ENCODE measurements at regions not wholly inside any gene's neighbourhood (a gene's known extent, or its start where the extent isn't known, plus 50 kb on each side); places are given as distances from the start of the nearest gene placed in this dataset.

GRCh38 chr12:46938071-46938678 lies 112.4 kb upstream of the SLC38A4 start:
- H3K4me1 ChIP-seq: no peaks in the 10 kb centered on the region
- H3K4me3 ChIP-seq: no peak overlapping the region
- no peak for DNase-seq (ENCODE audit: extremely low spot score)
- H3K9me3 ChIP-seq: no peaks in the 10 kb centered on the region
- no peaks in the 10 kb centered on the region for H3K27me3 ChIP-seq
- intact Hi-C loops (cut with DNase I): loop anchor here (10.0 kb wide), 2 partner anchors 253 to 823 kb away; no protein-coding TSS in a partner anchor
- WGBS: 81% methylated on average over 4 of the region's 4 CpGs
- TF ChIP-seq POLR2A (IDR thresholded peaks at IDR 0.05; ENCODE audit: low read depth) (no peak), EP300 (IDR thresholded peaks at IDR 0.05) (no peak), POLR2AphosphoS5 (IDR thresholded peaks at IDR 0.05) (no peak), CTCF (IDR thresholded peaks at IDR 0.05) (no peak)
- no peak overlapping the region for H3K27ac ChIP-seq (replicated peaks in 1 of 4)
- H3K36me3 ChIP-seq: no peaks in the 10 kb centered on the region

- TF ChIP-seq CTCF (IDR thresholded peaks at IDR 0.05) (no peak), POLR2AphosphoS5 (IDR thresholded peaks at IDR 0.05) (no peak), EP300 (IDR thresholded peaks at IDR 0.05) (no peak), POLR2A (IDR thresholded peaks at IDR 0.05; ENCODE audit: low read depth) (no peak)
- no peaks in the 10 kb centered on the region for H3K36me3 ChIP-seq
- no peaks in the 10 kb centered on the region for H3K4me1 ChIP-seq
- DNase-seq (ENCODE audit: extremely low spot score): no peak
- H3K27ac ChIP-seq (replicated peaks in 1 of 4): no peak overlapping the region
- H3K27me3 ChIP-seq: no peaks in the 10 kb centered on the region
- no peak overlapping the region for H3K4me3 ChIP-seq
- no peaks in the 10 kb centered on the region for H3K9me3 ChIP-seq
- intact Hi-C loops (cut with DNase I): no loop called here
- 55% methylated on average over 1 of the region's 1 CpG for WGBS
These were observed 116.2 kb upstream of the SLC38A4 start for GRCh38 chr12:46941981-46942380.

- no peak overlapping the region for H3K27ac ChIP-seq (replicated peaks in 1 of 4)
- TF ChIP-seq EP300 (IDR thresholded peaks at IDR 0.05) (no peak), CTCF (IDR thresholded peaks at IDR 0.05) (no peak), POLR2A (IDR thresholded peaks at IDR 0.05; ENCODE audit: low read depth) (no peak), POLR2AphosphoS5 (IDR thresholded peaks at IDR 0.05) (no peak)
- H3K27me3 ChIP-seq: no peaks in the 10 kb centered on the region
- intact Hi-C loops (cut with DNase I): no loop called here
- DNase-seq (ENCODE audit: extremely low spot score): no peak
- H3K4me1 ChIP-seq: no peaks in the 10 kb centered on the region
- no peaks in the 10 kb centered on the region for H3K9me3 ChIP-seq
- no peak overlapping the region for H3K4me3 ChIP-seq
- no peaks in the 10 kb centered on the region for H3K36me3 ChIP-seq
- WGBS: 98% methylated on average over 2 of the region's 2 CpGs
These were observed 116.8 kb upstream of the SLC38A4 start for GRCh38 chr12:46942579-46942978.

GRCh38 chr12:46944088-46944487 lies 118.3 kb upstream of the SLC38A4 start:
- Histone ChIP-seq H3K27me3 (no peaks in the 10 kb centered on the region), H3K4me1 (no peaks in the 10 kb centered on the region), H3K27ac (replicated peaks in 1 of 4) (no peak overlapping the region), H3K36me3 (no peaks in the 10 kb centered on the region), H3K9me3 (no peaks in the 10 kb centered on the region), H3K4me3 (no peak overlapping the region)
- 8% methylated on average over 2 of the region's 2 CpGs for WGBS
- DNase-seq (ENCODE audit: extremely low spot score): no peak
- intact Hi-C loops (cut with DNase I): no loop called here
- TF ChIP-seq EP300 (IDR thresholded peaks at IDR 0.05) (no peak), CTCF (IDR thresholded peaks at IDR 0.05) (no peak)

GRCh38 chr12:46944771-46945170 lies 119.0 kb upstream of the SLC38A4 start:
- no peak for DNase-seq (ENCODE audit: extremely low spot score)
- intact Hi-C loops (cut with DNase I): no loop called here
- TF ChIP-seq CTCF (IDR thresholded peaks at IDR 0.05) (no peak), EP300 (IDR thresholded peaks at IDR 0.05) (no peak), POLR2A (IDR thresholded peaks at IDR 0.05; ENCODE audit: low read depth) (no peak), POLR2AphosphoS5 (IDR thresholded peaks at IDR 0.05) (no peak)
- Histone ChIP-seq H3K4me3 (no peak overlapping the region), H3K4me1 (no peaks in the 10 kb centered on the region), H3K27me3 (no peaks in the 10 kb centered on the region), H3K27ac (replicated peaks in 1 of 4) (no peak overlapping the region), H3K36me3 (no peaks in the 10 kb centered on the region), H3K9me3 (no peaks in the 10 kb centered on the region)
- 96% methylated on average over 5 of the region's 5 CpGs for whole genome bisulfite sequencing

Data from esophagus muscularis mucosa (tissue), 4 donors.